ENCODE measurements at regions not wholly inside any gene's neighbourhood (a gene's known extent, or its start where the extent isn't known, plus 50 kb on each side); places are given as distances from the start of the nearest gene placed in this dataset.

GRCh38 chr13:64753233-64754000 lies 2476.7 kb downstream of the PCDH9 start:
- TF ChIP-seq CTCF (IDR thresholded peaks at IDR 0.05), result no peak
- no peak for TF ChIP-seq POLR2AphosphoS5 (IDR thresholded peaks at IDR 0.05)
- TF ChIP-seq POLR2A (IDR thresholded peaks at IDR 0.05), result no peak

All from prostate gland (tissue), 2 donors.